ENCODE measurements at regions not wholly inside any gene's neighbourhood (a gene's known extent, or its start where the extent isn't known, plus 50 kb on each side); places are given as distances from the start of the nearest gene placed in this dataset.
"Not testable (repeated sequence)": the region's sequence is repeated elsewhere in the genome, so short reads cannot be mapped to it uniquely, and the experiment has no call there.

GRCh38 chr5:89164703-89165102, 281.7 kb upstream of the MEF2C start:
- TF ChIP-seq, protein P1, sequence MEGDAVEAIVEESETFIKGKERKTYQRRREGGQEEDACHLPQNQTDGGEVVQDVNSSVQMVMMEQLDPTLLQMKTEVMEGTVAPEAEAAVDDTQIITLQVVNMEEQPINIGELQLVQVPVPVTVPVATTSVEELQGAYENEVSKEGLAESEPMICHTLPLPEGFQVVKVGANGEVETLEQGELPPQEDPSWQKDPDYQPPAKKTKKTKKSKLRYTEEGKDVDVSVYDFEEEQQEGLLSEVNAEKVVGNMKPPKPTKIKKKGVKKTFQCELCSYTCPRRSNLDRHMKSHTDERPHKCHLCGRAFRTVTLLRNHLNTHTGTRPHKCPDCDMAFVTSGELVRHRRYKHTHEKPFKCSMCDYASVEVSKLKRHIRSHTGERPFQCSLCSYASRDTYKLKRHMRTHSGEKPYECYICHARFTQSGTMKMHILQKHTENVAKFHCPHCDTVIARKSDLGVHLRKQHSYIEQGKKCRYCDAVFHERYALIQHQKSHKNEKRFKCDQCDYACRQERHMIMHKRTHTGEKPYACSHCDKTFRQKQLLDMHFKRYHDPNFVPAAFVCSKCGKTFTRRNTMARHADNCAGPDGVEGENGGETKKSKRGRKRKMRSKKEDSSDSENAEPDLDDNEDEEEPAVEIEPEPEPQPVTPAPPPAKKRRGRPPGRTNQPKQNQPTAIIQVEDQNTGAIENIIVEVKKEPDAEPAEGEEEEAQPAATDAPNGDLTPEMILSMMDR (IDR thresholded peaks at IDR 0.05), result not testable (repeated sequence)
- TF ChIP-seq POLR2A (IDR thresholded peaks at IDR 0.05), result not testable (repeated sequence)
